HG03342 (cell line): ENCODE measurements at regions not wholly inside any gene's neighbourhood (a gene's known extent, or its start where the extent isn't known, plus 50 kb on each side); places are given as distances from the start of the nearest gene placed in this dataset.

Experiments
- ATAC-seq: cut with Tn5 transposase; IDR thresholded peaks from one replicate; pipeline ENCODE4 v1.9.1; 2021; ENCODE audit warnings: mild to moderate bottlenecking, moderate library complexity; ENCODE audit not compliant: unreplicated experiment

DNA sequence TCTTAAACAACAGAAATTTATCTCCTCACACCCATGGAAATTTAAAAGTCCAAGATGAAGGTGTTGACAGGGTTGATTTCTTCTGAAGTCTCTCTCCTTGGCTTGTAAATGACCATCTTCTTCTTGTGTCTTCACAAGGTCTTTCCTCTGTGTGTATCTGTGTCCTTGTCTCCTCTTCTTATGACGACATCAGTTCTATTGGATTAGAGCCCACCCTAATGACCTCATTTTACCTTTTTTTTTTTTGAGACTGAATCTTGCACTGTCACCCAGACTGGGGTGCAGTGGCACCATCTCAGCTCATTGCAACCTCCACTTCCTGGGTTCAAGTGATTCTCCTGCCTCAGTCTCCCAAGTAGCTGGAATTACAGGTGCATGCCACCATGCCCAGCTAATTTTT, 429.0 kb upstream of the CDH5 start:
- ATAC-seq, result no peak

- no peak for ATAC-seq
These were observed 430.4 kb upstream of the CDH5 start for GRCh38 chr16:65936096-65936495.

DNA sequence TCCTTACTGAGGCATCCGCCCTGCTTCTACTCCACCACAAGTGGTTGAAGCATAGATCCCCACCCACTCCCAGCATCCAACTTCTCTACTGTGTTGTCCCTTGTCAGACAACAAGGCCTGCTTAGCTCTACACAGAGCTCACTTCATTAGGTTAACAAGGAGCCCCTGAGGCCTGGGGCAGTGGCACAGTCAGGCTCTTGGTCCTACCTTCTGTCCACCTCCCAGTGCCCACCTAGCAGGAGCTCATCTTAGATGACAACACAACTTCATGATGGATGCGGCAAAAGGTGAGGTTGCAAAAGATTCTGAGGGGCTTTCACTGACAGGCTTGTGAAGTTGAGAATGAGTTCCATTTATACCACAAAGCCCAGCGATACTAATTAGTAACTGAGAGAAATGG, 432.0 kb upstream of the CDH5 start:
- ATAC-seq, result no peak

- ATAC-seq, result no peak
These were observed 432.8 kb upstream of the CDH5 start for GRCh38 chr16:65933703-65934102.

DNA sequence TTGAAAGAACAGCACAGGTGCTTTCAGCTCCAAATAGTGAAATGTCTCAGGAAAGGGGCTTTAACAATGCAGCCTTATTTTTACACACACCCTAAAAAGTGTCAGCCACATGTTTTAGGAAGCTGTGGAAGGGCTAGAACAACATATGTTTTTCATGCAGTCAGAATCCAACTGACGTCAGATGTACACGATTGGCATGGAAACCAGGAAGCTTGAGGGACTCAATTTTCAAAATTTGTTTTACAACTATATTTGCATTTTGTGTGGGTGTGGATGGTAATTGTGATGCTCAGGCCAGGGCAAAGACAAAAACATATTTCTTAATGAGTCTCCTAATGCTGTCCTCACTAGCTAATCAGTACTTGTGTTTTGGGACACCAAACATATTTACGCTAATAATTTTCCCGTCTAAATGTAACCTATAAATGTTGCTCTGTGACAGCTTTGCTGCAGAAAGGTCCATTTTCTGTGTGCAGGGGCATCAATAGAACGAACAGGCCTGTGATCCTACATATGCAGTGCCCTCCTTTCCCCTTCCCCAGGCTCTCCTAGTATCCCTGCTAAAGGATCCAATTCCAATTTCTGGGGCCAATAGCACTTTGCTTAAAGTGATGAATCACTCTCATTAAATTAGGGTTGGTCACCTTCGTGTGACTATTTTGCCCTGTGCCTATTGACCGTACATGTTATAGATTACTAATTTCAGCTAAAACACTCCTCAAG, 434.0 kb upstream of the CDH5 start:
- no peak for ATAC-seq

DNA sequence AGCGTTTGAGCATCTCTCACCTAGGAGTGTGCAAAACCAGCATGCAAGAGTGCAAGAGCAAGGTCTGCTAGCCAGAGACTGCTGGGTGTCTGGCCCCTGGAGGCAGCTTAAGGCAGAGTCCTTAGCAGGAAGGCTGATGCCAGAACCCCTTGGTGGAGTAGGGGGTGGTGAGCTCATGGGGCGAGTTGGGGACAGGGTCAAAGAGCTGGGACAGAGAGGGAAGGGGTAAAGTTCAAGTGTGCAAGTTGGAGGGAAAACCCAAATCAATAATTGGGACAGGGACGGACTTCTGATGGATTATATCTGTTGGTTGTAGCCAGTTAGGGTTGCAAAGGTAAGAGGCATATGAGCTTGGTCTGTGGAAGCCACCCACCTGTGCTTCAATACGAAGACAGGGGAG, 443.6 kb upstream of the CDH5 start:
- no peak for ATAC-seq

DNA sequence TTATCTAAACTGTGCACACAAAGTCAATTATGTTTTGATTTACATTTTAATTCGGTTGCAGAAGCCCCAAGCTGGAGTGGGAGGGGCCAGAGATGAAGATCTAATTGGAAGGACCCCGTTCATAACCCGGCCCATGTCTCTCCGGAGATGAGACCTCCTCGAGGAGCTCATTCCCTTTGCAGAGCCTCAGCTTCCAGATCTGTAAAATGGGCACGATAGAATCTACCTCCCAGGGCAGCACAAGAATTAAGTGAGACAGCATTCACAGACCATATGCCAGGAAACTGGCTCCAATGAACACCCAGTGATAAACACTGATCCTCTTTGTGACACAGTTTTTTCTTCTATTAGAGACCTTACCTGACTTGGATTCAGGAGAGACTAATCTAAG, 446.5 kb upstream of the CDH5 start:
- no peak for ATAC-seq

DNA sequence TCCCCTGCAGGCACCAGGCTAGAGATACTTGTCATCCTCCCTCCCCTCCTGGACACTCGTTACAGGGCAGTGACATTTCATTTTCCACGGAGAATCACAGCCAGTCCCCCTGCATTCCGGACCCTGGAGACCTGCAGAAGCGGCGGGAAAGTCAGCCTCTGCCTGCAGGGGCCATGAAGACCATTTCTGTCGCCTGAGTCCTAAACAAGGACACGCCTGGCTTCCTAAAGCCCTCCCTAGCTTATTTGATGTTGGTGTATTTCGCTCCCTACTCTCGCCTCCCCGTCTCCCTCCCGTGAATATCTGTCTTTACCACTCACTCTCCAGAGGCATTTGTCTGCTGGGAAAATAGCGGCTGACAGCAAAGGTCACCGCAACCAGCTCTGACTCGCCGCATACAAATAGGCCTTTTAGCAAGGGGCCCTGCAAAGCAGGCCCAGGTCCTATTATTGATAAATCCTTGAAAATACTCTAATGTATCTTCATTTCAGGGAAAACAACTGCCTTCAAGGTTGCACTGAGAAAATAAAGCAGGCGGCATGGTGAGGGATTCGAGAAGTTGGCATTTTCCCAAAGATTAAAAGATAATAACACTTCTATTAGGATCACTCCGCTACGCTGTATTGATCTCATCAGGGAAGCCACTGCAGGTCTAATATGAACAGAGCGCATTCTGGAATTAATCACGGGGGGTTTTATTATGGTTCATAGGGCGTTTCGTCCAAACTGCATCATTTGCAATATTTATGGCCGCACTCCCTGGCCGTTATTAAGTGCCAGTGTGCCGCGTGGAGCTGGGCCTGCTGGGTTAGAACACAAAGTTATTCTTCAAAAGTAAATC, 447.1 kb upstream of the CDH5 start:
- ATAC-seq, result no peak

DNA sequence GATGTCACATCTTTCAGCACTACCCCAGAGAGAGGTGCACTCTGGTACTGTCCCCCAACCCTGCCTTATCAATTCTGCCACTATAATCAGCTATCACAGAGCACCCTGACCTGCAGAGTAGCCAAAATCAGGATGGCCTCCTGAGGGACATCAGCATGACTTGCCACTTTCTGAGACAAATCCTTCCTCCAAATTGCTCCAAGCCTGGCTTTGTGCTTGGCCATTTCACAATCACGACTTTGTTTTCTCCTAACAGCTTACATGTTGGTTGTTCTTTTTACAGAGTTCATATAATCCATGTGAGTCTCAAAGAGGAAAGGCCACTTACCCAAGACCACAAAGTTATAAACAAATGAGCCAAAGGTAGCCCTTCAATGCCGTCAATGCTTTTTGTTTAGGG, 449.0 kb upstream of the CDH5 start:
- ATAC-seq, result no peak

- ATAC-seq, result no peak
These were observed 449.5 kb upstream of the CDH5 start for GRCh38 chr16:65916995-65917394.

GRCh38 chr16:65910291-65910690, 456.2 kb upstream of the CDH5 start:
- no peak for ATAC-seq

DNA sequence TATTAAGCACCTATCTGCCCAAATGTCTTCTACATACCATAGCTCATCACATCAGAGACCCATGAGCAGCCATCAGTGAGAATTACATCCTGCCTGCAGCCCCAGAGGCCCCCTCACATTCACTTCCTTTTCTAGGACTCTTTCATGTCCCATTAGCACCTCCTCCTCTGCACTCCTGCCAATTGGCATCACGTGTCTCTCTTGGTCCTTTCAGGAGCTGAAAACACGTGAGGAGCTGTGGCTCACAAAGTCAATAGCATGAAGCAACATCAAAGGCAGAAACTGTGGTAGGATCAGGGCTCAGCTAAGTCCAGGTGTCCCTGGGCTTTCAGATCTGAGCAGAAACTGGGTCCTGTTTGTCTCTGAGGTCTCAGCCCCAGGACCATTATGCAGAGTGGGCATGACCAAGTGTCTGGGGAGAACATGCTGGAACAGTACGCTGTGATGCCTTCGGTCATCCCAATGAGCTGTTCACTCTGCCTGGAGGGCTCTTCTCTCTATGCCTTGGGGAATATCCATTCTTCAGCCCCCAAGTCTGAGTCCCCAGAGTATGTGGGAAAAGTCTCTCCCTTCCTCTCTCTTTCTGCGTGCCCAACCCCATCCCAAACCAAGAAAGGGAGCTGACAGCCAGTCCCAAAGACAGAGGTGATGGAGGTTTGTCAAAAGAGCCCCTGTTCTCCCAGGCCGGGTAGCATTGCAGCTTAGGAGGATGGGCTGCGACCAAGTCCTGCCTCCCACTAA, 457.0 kb upstream of the CDH5 start:
- ATAC-seq, result no peak

- ATAC-seq, result no peak
These were observed 457.9 kb upstream of the CDH5 start for GRCh38 chr16:65908568-65908967.

DNA sequence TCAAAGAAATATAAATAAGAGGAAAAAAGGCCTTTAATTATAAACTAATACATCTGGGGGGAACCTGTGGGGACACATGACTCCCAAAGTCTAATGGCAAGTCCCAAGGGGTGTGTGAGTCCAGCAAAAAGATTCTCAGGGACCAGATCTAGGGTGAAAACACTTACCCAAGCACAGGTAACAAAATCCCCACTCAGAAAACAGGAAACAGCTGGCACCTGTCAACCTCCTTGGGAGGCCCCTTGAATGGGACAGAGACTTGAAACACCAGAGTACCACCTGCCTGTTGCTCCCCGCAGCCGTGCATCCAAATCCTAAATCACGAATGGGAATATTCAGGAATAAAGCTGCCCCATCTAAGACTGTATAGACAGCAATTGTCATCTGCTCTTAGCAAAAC, 461.2 kb upstream of the CDH5 start:
- no peak for ATAC-seq

- no peak for ATAC-seq
These were observed 469.9 kb upstream of the CDH5 start for GRCh38 chr16:65896448-65897153.

GRCh38 chr16:65895906-65896305, 470.6 kb upstream of the CDH5 start:
- ATAC-seq, result no peak

DNA sequence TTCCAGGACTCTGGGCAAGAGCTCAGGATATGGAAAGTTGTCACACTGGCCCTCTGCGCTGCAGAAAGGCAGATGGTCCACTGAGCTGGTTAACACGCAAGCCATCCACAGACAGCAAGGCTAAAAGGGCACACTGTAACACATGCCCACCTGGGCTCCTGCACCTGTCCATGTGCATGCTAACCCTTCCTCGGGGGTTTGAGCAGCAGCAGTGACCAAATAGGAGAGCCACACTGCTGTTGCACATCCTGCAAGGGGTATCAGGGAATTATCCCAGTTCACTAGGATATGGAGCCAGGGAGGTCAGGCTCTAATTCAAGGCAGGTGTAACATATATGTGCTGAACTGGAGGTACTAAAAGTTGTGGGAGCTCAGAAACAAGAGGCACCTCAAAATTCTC, 471.0 kb upstream of the CDH5 start:
- no peak for ATAC-seq

DNA sequence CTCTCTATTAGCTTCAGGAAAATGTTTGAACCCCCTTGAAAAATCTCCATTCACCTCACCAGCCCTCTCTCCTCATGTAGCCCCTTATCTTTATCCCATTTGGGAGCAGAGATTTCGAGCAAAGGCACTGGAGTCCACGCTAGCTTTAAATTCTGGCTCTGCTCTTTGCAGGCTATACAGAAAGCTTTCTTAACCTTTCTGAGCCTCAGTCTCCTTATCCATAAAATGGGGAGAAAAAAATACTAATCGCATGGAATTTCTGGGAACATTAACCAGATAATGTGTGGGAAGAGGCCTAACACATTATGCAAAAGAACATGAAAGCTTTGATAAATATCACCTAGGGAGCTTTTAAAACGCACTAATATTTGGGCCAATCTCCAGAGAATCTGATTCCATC, 476.3 kb upstream of the CDH5 start:
- no peak for ATAC-seq

DNA sequence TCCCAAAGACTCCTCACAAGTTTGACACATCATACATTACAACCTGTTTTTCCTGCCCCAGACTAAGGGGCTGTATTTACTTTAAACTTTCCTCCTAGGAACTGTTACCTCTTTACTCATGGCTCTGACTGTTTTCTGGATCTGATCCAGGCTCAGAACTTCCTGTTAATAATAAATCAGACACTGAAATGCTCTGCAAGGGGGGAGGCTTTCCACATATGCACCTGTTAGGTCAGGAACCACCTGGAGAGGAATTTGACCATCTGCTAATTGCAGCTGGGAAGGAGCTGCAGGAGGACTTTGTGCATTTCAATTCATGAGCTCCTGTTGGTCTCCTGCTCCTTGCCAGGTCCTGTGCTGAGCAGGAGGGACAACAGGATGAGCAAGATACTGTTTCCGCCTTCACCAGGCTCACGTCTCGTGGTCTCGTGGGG, 476.9 kb upstream of the CDH5 start:
- ATAC-seq, result no peak

DNA sequence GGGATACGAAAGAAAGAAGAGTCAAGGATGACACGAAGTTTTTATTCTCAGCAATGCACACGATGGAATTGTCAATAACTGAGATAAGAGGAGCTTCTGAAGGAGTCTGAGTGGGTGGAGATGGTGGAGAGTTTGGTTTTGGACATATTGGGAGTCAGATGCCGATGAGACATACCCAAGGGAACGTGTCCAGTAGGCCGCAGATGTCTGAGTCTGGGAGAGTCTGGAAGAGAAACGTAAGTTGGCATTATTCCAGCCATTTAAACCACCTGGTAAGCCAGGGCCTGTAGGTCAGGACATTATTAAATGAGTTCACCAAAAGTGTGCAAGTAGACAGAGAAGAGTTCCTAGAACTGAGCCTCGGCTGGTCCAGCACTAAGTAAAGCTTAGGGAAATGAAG, 478.3 kb upstream of the CDH5 start:
- no peak for ATAC-seq

GRCh38 chr16:65884018-65884417, 482.5 kb upstream of the CDH5 start:
- ATAC-seq, result no peak
